D721Med (cell line): ENCODE measurements at regions not wholly inside any gene's neighbourhood (a gene's known extent, or its start where the extent isn't known, plus 50 kb on each side); places are given as distances from the start of the nearest gene placed in this dataset.
"Not testable (repeated sequence)": the region's sequence is repeated elsewhere in the genome, so short reads cannot be mapped to it uniquely, and the experiment has no call there.

Experiments
- DNase-seq: peaks from one replicate; pipeline ENCODE4 v3.0.0; 2011; ENCODE audit warnings: low spot score; ENCODE audit not compliant: insufficient read length
- FAIRE-seq: peaks from 2 replicates; lab custom pipeline; 2011; peaks lifted over from hg19 to GRCh38; lab: Jason Lieb, UNC
- TF ChIP-seq, protein P1 (sequence below): IDR thresholded peaks from 2 replicates; pipeline ENCODE4 v1.5.1; 2012; ENCODE audit warnings: mild to moderate bottlenecking, control low read depth; ENCODE audit not compliant: insufficient read depth; ENCODE audit errors: missing control alignments

DNA sequence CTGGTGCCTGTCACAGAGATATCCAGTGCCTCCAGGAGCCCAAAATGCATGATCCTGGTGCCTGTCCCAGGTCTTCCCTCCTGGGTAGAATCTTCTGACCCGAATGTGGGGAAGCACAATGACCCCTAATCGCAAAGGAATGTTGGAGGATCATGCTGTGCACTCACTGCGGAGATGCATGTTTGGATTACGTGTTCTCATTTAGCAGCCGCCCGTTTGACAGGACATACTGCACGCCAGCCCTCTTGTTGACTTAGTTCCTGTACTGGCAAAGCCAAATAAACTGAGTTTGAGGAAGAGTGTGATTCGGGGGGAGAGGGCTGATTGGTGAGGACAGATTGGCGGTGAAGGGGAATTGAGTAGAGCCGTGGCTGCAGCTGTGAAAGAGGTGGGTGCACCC lies 85.9 kb upstream of the SIM2 start:
- TF ChIP-seq, protein P1, sequence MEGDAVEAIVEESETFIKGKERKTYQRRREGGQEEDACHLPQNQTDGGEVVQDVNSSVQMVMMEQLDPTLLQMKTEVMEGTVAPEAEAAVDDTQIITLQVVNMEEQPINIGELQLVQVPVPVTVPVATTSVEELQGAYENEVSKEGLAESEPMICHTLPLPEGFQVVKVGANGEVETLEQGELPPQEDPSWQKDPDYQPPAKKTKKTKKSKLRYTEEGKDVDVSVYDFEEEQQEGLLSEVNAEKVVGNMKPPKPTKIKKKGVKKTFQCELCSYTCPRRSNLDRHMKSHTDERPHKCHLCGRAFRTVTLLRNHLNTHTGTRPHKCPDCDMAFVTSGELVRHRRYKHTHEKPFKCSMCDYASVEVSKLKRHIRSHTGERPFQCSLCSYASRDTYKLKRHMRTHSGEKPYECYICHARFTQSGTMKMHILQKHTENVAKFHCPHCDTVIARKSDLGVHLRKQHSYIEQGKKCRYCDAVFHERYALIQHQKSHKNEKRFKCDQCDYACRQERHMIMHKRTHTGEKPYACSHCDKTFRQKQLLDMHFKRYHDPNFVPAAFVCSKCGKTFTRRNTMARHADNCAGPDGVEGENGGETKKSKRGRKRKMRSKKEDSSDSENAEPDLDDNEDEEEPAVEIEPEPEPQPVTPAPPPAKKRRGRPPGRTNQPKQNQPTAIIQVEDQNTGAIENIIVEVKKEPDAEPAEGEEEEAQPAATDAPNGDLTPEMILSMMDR: no peak
- DNase-seq: no peak
- no peak for FAIRE-seq

GRCh38 chr21:36613554-36613953 lies 85.4 kb upstream of the SIM2 start:
- FAIRE-seq: no peak
- TF ChIP-seq, protein P1: no peak
- no peak for DNase-seq

DNA sequence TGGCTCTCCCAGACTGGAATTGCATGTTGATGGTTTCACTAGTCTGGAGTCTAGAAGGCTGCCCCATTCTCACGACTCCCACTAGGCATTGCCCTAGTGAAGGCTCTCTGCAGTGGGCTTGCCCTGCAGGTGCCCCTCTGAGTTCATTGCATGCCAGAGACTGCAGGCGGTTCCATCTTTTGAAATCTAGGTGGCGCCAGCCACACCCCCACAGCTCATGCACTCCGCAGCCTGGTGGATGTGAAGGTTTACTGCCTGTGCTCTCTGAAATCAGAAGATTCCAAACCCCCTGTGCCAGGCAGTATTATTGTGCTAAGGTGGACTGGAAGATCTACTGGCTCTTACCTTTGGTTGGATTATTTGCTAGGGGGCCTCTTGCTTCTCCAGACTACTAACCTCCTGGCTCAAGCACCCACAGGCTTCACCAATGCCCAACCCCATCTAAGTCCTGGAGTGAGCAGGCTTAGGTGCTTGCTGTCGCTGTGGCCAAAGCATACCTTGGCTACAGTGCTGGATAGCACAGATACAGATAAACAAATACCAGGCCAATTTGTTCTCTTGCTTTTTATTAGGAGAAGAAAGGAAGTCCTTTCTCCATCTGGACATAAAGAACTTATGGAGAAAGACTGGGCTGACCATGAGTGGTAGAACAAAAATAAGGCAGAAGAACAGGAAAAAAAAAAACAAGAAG lies 83.5 kb upstream of the SIM2 start:
- TF ChIP-seq, protein P1: peak; percentile 2

GRCh38 chr21:36616773-36617172 lies 82.1 kb upstream of the SIM2 start:
- not testable (repeated sequence) for FAIRE-seq, DNase-seq

More for the DNA sequence above, 83.5 kb upstream of the SIM2 start:
- FAIRE-seq (no peak), DNase-seq (no peak)

DNA sequence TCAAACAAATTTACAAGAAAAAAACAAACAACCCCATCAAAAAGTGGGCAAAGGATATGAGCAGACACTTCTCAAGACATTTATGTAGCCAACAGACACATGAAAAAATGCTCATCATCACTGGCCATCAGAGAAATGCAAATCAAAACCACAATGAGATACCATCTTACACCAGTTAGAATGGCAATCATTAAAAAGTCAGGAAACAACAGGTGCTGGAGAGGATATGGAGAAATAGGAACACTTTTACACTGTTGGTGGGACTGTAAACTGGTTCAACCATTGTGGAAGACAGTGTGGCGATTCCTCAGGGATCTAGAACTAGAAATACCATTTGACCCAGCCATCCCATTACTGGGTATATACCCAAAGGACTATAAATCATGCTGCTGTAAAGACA lies 77.1 kb upstream of the SIM2 start:
- FAIRE-seq, DNase-seq: not testable (repeated sequence)

GRCh38 chr21:36624105-36624504 lies 74.8 kb upstream of the SIM2 start:
- TF ChIP-seq, protein P1: no peak
- no peak for DNase-seq
- FAIRE-seq: no peak

DNA sequence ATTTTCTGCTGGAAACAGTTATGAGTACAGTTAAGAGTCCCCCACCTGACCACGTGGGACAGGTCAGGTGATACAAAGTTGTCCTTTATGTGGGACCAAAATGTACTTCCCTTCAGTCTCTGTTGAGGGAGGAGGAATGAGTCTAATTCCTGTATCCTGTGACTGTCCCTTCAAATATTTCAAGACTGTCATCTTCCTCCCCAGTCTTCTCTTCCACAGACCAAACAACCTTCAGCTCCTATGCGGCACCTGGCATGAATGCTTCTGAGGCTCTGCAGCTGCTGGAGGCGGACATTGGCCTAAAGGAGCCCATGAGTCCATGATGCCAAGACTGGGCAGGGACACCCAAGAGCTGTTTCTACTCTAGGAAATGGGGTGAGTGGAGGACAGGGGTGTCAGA lies 72.1 kb upstream of the SIM2 start:
- FAIRE-seq (no peak), DNase-seq (no peak)
- TF ChIP-seq, protein P1: no peak

DNA sequence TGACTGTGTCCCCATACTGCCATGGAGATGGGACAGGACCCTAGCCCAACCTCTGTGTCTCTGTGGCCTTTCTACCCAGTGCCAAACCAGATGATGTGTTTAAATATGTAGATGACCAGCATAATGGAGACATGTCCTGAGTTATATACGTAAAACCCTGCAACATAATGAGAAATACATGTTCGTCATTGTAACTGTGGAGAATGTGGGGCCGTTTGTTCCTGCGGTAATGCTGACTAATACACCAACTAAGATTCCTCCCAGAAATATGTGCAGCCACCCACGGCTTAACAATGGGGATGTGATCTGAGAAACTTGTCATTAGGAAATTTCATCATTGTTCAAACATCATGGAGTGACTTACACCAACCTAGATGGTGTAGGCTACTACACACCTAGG lies 71.7 kb upstream of the SIM2 start:
- TF ChIP-seq, protein P1: no peak
- FAIRE-seq (no peak), DNase-seq (no peak)
